GDM1 (cell line): ENCODE measurements at regions not wholly inside any gene's neighbourhood (a gene's known extent, or its start where the extent isn't known, plus 50 kb on each side); places are given as distances from the start of the nearest gene placed in this dataset.

ENCODE experiments used
- DNase-seq: peaks from one replicate; lab custom pipeline; 2025; lab: John Stamatoyannopoulos, UW

- no peak for DNase-seq
Observed at GRCh38 chr6:5946701-5947100, 60.0 kb downstream of the NRN1 start.

DNA sequence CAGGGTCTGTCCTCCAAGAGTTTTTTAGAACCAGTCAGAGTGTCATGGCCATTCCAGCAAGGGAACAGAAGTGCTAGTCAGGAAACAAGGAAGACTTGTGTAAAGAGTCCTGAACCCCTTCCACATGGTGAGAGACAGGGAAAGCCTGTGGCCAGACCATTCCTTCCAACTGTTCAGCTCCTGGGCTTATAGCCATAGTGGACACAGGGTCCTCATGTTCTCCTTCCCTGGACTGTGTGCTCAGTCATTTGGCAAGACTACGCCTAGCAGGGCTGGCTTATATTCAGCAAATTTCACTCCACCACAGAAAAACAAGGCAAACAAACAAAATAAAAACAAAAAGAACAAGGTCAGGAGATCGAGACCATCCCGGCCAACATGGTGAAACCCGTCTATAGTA, 60.5 kb downstream of the NRN1 start:
- DNase-seq = no peak

GRCh38 chr6:5943591-5943990, 63.1 kb downstream of the NRN1 start:
- no peak for DNase-seq

GRCh38 chr6:5942591-5942990, 64.1 kb downstream of the NRN1 start:
- no peak for DNase-seq

DNA sequence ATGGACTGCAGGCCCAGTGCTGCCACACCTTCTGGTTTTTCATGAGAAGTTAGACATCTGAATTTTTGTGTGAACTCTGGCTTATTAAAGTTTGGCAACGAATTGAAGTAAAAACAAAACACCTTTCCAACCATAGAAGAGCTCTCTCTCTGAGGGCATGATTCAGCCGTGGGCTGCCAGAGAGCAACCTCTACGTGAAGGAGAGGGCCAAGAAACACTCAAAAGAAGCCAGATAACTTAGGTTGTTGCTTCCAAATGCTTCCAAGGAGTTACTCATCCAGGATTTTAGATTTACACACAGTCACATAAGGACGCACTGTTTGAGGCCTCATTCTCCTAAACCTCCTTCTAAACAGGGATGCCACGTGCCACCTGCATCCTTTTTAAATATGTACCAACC, 65.5 kb downstream of the NRN1 start:
- DNase-seq = no peak

DNA sequence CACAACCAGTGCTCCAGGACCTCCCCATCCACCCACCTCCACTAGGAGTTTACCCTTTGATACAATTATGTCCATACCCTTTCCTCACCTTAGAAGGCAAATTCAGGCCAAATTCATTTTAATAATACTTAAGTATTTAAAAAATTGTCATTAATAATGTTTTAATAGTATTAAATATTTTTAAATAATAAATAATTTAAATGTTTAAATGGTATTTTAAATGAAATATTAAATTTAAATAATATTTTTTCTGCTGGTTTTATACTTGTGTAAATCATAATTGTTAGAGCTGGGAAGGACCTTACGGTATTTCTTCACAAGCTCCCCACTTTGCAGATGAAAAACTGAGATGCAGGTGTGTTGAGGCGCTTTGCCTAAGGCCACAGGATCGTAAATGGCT, 67.8 kb downstream of the NRN1 start:
- no peak for DNase-seq

GRCh38 chr6:5937936-5938706, 68.6 kb downstream of the NRN1 start:
- no peak for DNase-seq

DNA sequence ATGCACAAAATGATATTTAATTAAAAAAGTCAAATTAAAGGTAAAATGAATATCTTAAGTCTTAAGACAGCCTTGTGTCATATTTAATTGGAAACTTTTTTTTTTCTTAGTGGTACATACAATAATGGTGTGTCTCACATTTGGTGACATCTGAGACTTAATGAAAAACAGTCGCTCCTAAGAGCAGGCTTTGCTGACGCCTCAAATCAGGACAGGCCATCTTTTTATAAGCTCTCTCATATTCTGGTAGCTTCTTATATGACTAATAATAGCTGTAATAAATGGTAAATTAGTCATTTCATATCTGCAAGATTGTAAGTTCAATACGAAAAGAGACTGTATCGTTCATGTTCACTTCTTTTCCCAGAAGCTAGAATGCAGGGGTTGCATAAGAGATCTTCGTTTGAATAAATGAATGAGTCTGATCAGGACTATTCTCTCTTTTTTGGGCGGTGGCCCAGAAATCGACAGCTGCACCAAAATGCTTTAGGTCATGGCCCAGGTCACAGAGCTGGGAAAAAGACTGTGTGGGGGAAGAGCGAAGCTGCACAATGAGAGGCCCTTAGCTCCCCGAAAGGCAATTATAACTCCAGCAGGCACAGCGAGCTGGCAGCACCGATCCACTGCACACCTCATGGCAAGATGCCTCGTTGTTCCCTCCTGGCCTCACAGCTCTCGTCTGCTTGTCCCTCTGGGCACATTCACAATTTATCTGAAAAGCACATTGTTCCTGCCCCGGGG, 69.4 kb downstream of the NRN1 start:
- DNase-seq = no peak

GRCh38 chr6:5936631-5937030, 70.1 kb downstream of the NRN1 start:
- DNase-seq = no peak

- DNase-seq = no peak
Observed at GRCh38 chr6:5936140-5936539, 70.6 kb downstream of the NRN1 start.

DNA sequence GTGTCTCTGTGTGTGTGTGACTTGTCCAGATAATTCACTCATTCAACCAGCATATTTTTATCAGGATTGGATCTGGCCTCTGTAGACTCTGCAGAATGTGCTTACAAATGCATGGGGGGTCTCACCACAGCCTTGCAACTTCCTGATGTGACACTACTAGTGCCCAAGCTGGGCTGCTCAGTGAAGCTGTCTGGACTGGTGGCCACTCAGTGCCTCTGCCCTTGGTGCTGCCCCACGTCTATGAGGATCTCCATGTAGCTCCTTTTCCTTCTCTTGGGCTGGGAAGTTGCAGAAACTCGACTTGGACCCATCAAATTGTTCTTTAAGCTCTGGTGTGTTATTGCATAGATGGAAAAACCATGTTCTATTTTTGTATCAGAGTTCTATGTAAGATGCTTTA, 75.8 kb downstream of the NRN1 start:
- DNase-seq = no peak

DNA sequence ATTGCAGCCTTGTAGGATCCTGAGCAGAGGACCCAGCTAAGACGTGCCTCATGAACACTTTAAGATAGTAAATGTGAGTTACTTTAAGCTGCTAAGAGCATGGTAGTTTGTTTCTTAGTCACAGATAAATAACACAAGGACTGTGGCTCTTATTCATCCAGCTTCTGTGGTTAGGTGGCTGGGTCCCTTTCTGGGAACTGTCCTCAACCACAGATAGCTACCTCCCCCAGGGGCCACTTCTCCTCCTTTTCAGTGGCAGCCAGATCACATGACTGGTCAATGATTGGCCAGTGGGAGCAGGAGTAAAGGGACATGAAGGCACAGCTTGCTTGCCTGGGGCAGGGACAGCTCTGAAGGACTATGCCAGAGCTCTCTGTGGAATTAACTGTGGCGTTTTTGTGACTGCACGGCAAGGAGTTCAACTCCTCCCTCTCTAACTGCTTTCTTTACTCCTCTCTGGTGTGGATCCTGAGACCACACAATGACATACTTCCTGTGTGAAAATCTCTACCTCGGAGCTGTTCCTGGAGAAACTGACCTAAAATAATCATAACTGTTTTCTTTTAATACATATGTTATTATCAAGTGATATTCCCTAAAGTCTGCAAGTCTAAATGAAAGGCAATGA, 76.5 kb downstream of the NRN1 start:
- DNase-seq = no peak

- DNase-seq = no peak
Observed at GRCh38 chr6:5923840-5924239, 82.9 kb downstream of the NRN1 start.

DNA sequence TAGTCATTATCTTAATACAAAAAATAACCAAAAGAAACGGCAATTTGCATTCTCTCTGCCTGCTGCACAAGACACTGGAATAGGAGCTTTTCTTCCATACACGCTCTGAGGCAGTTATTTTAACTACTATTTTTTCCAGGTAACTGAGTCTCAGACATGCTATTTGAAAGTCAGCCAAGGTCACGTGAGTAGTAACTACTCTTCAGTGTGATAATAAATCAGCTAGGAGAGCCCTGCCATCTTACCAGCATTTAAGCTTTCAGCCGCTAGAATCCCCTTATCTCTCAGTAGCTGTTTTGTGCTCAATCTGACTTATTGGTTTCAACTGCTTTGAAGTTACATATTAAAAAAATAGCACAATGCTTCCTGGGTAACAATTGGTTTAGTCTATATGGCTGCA, 84.5 kb downstream of the NRN1 start:
- DNase-seq = no peak

GRCh38 chr6:5909721-5910120, 97.0 kb downstream of the NRN1 start:
- no peak for DNase-seq

DNA sequence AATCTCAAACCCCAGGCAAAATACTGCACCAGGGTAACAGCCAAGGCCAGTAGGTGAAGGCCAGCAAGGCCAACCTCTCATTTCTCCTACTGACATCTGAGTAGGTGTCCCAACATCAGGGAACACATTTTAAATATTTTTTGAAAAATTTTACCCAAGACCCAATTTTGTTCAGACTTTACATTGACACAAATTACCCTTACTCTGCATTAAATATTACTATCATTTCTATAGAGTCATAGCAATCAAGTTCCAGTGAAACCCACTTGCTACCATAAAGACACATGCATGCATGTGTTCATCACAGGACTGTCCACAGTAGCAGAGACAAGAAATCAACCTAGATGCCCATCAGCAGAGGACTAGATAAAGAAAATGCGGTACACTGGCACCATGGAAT, 99.9 kb downstream of the NRN1 start:
- no peak for DNase-seq

GRCh38 chr6:5906340-5906670, 100.4 kb downstream of the NRN1 start:
- DNase-seq = no peak

DNA sequence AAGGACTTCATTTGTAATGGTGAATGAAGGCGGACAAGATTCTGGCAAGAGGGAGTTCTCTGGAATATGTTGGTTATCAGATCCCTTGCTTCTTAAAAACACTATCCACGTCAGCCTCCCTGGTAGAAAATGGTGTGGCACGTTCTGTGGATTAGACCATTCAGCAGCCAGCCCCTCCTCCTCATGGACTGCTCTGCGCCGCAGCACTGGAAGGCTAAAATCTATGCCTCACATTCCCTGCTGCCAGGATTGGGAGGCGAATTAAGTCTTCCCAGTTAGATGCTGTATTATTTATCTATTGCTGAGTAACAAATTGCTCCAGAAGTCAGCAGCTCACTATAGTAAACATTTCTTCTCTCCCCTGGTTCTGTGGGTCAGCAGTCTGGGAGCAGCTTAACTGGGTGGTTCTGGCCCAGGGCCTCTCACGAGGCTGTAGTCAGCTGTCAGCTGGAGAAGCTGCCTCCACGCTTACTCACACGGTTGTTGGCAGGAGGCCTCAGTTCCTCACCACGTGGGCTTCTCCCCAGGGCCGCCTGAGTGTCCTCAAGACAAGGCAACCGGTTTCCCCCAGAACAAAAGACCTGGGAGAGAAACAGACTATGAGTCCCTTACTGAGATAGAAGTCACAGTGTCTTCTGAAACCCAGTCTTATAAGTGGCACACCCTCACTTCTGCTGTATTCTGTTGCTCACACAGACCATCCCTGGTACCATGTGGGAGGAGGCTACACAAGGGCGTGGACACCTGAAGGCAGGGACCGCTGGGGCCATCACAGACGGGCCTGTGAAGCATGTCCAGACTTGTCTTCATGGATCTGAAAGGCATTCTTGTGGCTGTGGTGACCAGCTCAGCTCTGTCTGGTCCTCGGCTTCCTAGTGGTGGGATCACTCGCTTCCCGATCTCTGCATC, 101.0 kb downstream of the NRN1 start:
- DNase-seq = no peak

DNA sequence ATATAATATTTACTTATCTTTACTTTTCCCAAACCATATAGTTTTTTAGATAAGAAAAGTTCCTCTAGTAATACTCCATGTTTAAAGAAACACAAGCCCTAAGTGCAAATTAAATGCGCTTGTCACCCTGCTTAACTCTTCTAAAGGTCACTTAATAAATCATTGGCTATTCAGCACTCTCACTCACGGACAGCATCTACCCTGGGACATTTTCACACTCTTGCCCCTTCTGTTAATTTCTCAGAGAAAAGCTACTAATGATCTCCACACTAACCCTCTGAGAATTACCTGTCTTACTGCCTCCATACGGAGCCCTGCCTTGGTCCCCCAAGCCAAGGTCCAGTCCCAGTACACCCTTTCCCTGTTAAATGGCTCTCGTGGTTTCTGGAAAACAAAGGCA, 102.2 kb downstream of the NRN1 start:
- no peak for DNase-seq

- DNase-seq = no peak
Observed at GRCh38 chr6:5899216-5900045, 107.3 kb downstream of the NRN1 start.

DNA sequence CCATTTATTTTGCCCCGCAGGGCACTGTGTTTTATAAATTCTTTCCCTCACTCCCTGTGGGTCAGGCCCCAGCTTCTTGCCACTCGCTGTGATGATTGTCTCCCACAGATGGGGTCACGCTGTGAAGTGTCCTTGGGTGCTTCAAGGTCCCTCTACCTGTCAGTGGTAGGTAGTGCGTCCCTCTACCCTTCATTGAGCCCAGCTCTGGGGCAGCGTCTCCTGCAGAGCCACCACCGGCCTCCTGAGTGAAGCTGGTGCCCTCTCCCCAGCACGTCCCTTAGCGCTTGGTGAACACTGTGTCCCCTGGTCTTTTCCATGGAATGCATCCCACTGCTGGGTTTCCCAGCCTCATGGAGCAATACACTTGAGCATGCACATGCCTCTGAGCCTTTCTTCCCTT, 108.2 kb downstream of the NRN1 start:
- DNase-seq = no peak
